Neural progenitor cell (in vitro differentiated cells): ENCODE measurements at regions not wholly inside any gene's neighbourhood (a gene's known extent, or its start where the extent isn't known, plus 50 kb on each side); places are given as distances from the start of the nearest gene placed in this dataset.

Source experiments
- DNase-seq: peaks from one replicate; pipeline ENCODE4 v3.0.0-alpha.2; 2016; ENCODE audit warnings: low spot score
- H2AFZ ChIP-seq: fragments of 200-600 bp; sonication (generic); replicated peaks from 2 replicates; pipeline ENCODE4 v1.6.1; 2016; ENCODE audit warnings: antibody characterized with exemption
- H3F3A ChIP-seq: fragments of 200-600 bp; sonication (generic); 2 replicates; pipeline ENCODE4 v1.6.1; 2016; ENCODE audit warnings: antibody characterized with exemption, low read depth
- H3K27ac ChIP-seq: fragments of 200-600 bp; sonication (generic); 2 replicates; pipeline ENCODE4 v1.5.1; 2016; ENCODE audit warnings: mild to moderate bottlenecking
- H3K27me3 ChIP-seq: fragments of 200-600 bp; sonication (generic); 2 replicates; pipeline ENCODE4 v1.6.1; 2016; ENCODE audit warnings: mild to moderate bottlenecking, moderate library complexity
- H3K36me3 ChIP-seq: fragments of 200-600 bp; sonication (generic); 2 replicates; pipeline ENCODE4 v1.5.1; 2016
- H3K4me1 ChIP-seq: fragments of 200-600 bp; sonication (generic); 2 replicates; pipeline ENCODE4 v1.6.1; 2016; ENCODE audit warnings: mixed run types
- H3K4me2 ChIP-seq: fragments of 200-600 bp; sonication (generic); 2 replicates; pipeline ENCODE4 v1.6.1; 2016
- H3K4me3 ChIP-seq: fragments of 200-600 bp; sonication (generic); 2 replicates; pipeline ENCODE4 v1.5.1; 2016
- H3K79me2 ChIP-seq: fragments of 200-600 bp; sonication (generic); 2 replicates; pipeline ENCODE4 v1.6.1; 2016; ENCODE audit warnings: low read depth
- H3K9ac ChIP-seq: fragments of 200-600 bp; sonication (generic); 2 replicates; pipeline ENCODE4 v1.6.1; 2016
- H3K9me3 ChIP-seq: fragments of 200-600 bp; sonication (generic); 2 replicates; pipeline ENCODE4 v1.5.1; 2016; ENCODE audit warnings: low read depth
- H4K20me1 ChIP-seq: fragments of 200-600 bp; sonication (generic); 2 replicates; pipeline ENCODE4 v1.6.1; 2016; ENCODE audit warnings: low read depth
- H3K27ac Mint-ChIP-seq: 3 replicates; pipeline ENCODE4 v1.8.0; 2021; ENCODE audit warnings: mixed read lengths
- H3K27me3 Mint-ChIP-seq: 2 replicates; pipeline ENCODE4 v1.8.0; 2022; ENCODE audit warnings: low read depth, mild to moderate bottlenecking, inconsistent platforms, moderate library complexity, mixed read lengths; ENCODE audit not compliant: insufficient read depth
- H3K36me3 Mint-ChIP-seq: 3 replicates; pipeline ENCODE4 v1.8.0; 2021; ENCODE audit warnings: mixed read lengths
- H3K4me1 Mint-ChIP-seq: 3 replicates; pipeline ENCODE4 v1.8.0; 2021; ENCODE audit warnings: mixed read lengths
- H3K4me3 Mint-ChIP-seq: 3 replicates; pipeline ENCODE4 v1.8.0; 2021; ENCODE audit warnings: mild to moderate bottlenecking, moderate library complexity, mixed read lengths
- H3K9me3 Mint-ChIP-seq: 3 replicates; pipeline ENCODE4 v1.8.0; 2020; ENCODE audit warnings: mixed read lengths
- CTCF ChIP-seq: fragments of 200-600 bp; sonication (generic); IDR thresholded peaks from 2 replicates; pipeline ENCODE4 v1.5.1; 2017; ENCODE audit warnings: antibody characterized with exemption, mild to moderate bottlenecking
- EZH2 ChIP-seq: fragments of 200-600 bp; sonication (generic); IDR thresholded peaks from 2 replicates; pipeline ENCODE4 v1.6.1; 2017; ENCODE audit warnings: antibody characterized with exemption, mild to moderate bottlenecking, moderate library complexity
- EZH2phosphoT487 ChIP-seq: fragments of 200-600 bp; sonication (generic); IDR thresholded peaks from 2 replicates; pipeline ENCODE4 v1.6.1; 2017; ENCODE audit warnings: antibody characterized with exemption

DNA sequence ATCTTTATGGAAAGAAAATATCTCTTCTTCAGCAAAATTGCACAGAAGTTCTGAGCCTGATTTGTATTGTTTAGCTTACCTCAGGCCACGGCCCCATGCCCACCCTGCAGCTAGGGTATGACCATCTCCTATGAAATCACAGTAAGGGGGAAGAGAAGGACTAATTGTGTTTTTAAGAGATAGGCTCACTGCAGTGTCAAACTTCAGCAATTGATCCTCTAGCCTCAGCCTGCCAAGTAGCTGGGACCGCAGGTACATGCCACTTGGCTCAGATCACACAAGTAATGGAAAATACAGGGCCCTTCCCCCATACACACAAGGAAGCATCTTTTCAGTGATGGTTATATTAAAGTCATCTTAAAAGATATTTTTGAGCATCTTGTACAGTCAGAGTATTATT lies 60.0 kb downstream of the DMAC1 start:
- Mint-ChIP-seq H3K27ac (no peak overlapping the region), H3K36me3 (no peaks in the 10 kb centered on the region), H3K4me3 (no peak overlapping the region), H3K27me3 (no peaks in the 10 kb centered on the region), H3K4me1 (peaks cover 3% of the 10 kb centered on the region), H3K9me3 (no peaks in the 10 kb centered on the region)
- no peak overlapping the region for H2AFZ ChIP-seq
- H3F3A ChIP-seq, result no peaks in the 10 kb centered on the region
- H3K27ac ChIP-seq, result no peak overlapping the region
- no peak for TF ChIP-seq EZH2
- TF ChIP-seq EZH2phosphoT487, result no peak
- TF ChIP-seq CTCF, result no peak
- H3K36me3 ChIP-seq, result no peaks in the 10 kb centered on the region
- no peak overlapping the region for H3K9ac ChIP-seq
- peaks cover 9% of the 10 kb centered on the region for H3K4me1 ChIP-seq
- no peaks in the 10 kb centered on the region for H3K27me3 ChIP-seq
- no peak for DNase-seq
- no peak overlapping the region for H3K4me3 ChIP-seq
- no peak overlapping the region for H3K4me2 ChIP-seq
- no peaks in the 10 kb centered on the region for H3K79me2 ChIP-seq
- no peaks in the 10 kb centered on the region for H4K20me1 ChIP-seq
- no peaks in the 10 kb centered on the region for H3K9me3 ChIP-seq

GRCh38 chr9:7735311-7735710 lies 64.3 kb downstream of the DMAC1 start:
- no peaks in the 10 kb centered on the region for H3K27me3 ChIP-seq
- H3K27ac Mint-ChIP-seq, result no peak overlapping the region
- no peaks in the 10 kb centered on the region for H3K9me3 ChIP-seq
- no peaks in the 10 kb centered on the region for H3K9me3 Mint-ChIP-seq
- DNase-seq, result no peak
- no peaks in the 10 kb centered on the region for H3F3A ChIP-seq
- no peaks in the 10 kb centered on the region for H4K20me1 ChIP-seq
- H3K4me1 ChIP-seq, result peaks cover 9% of the 10 kb centered on the region
- no peak overlapping the region for H3K9ac ChIP-seq
- no peak overlapping the region for H3K4me3 Mint-ChIP-seq
- no peak overlapping the region for H3K4me3 ChIP-seq
- H3K27ac ChIP-seq, result no peak overlapping the region
- no peaks in the 10 kb centered on the region for H3K36me3 ChIP-seq
- H3K4me1 Mint-ChIP-seq, result peaks cover 3% of the 10 kb centered on the region
- H3K79me2 ChIP-seq, result no peaks in the 10 kb centered on the region
- TF ChIP-seq EZH2 (no peak), CTCF (no peak)
- no peak overlapping the region for H2AFZ ChIP-seq
- no peaks in the 10 kb centered on the region for H3K36me3 Mint-ChIP-seq
- H3K4me2 ChIP-seq, result no peak overlapping the region
- peaks cover 2% of the 10 kb centered on the region for H3K27me3 Mint-ChIP-seq

DNA sequence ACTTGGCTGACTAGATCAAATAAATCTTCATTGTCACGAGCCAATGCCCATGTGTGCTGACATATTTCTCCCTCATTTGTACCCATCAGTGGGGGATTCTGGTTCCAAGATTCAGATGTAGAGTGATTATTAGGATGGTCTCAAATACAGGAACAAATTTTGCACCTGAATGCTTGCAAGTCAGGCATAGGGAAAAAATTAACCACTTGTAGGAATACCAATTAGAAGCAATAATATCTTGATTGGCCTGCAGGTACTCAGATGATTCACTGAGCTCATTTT lies 69.5 kb downstream of the DMAC1 start:
- no peak overlapping the region for H3K4me3 Mint-ChIP-seq
- H3K27ac Mint-ChIP-seq, result no peak overlapping the region
- no peak overlapping the region for H3K27ac ChIP-seq
- TF ChIP-seq EZH2 (no peak), EZH2phosphoT487 (no peak), CTCF (no peak)
- H3K36me3 ChIP-seq, result no peaks in the 10 kb centered on the region
- H3K4me1 Mint-ChIP-seq, result peaks cover 3% of the 10 kb centered on the region
- H2AFZ ChIP-seq, result no peak overlapping the region
- no peak overlapping the region for H3K9ac ChIP-seq
- H3K4me1 ChIP-seq, result peaks cover 3% of the 10 kb centered on the region
- H3K9me3 ChIP-seq, result no peaks in the 10 kb centered on the region
- no peaks in the 10 kb centered on the region for H3K79me2 ChIP-seq
- no peak for DNase-seq
- H3F3A ChIP-seq, result no peaks in the 10 kb centered on the region
- no peaks in the 10 kb centered on the region for H4K20me1 ChIP-seq
- H3K27me3 ChIP-seq, result no peaks in the 10 kb centered on the region
- H3K36me3 Mint-ChIP-seq, result no peaks in the 10 kb centered on the region
- no peak overlapping the region for H3K4me2 ChIP-seq
- H3K9me3 Mint-ChIP-seq, result no peaks in the 10 kb centered on the region
- H3K27me3 Mint-ChIP-seq, result peaks cover 2% of the 10 kb centered on the region
- no peak overlapping the region for H3K4me3 ChIP-seq
